ENCODE measurements at regions not wholly inside any gene's neighbourhood (a gene's known extent, or its start where the extent isn't known, plus 50 kb on each side); places are given as distances from the start of the nearest gene placed in this dataset.

- no peak for TF ChIP-seq POLR2A (IDR thresholded peaks at IDR 0.05)
- TF ChIP-seq, protein P1, sequence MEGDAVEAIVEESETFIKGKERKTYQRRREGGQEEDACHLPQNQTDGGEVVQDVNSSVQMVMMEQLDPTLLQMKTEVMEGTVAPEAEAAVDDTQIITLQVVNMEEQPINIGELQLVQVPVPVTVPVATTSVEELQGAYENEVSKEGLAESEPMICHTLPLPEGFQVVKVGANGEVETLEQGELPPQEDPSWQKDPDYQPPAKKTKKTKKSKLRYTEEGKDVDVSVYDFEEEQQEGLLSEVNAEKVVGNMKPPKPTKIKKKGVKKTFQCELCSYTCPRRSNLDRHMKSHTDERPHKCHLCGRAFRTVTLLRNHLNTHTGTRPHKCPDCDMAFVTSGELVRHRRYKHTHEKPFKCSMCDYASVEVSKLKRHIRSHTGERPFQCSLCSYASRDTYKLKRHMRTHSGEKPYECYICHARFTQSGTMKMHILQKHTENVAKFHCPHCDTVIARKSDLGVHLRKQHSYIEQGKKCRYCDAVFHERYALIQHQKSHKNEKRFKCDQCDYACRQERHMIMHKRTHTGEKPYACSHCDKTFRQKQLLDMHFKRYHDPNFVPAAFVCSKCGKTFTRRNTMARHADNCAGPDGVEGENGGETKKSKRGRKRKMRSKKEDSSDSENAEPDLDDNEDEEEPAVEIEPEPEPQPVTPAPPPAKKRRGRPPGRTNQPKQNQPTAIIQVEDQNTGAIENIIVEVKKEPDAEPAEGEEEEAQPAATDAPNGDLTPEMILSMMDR (IDR thresholded peaks at IDR 0.05), result no peak
These were observed 256.9 kb upstream of the POU2AF2 start for GRCh38 chr11:110988671-110989070.
